AG04450 (cell line): ENCODE measurements at regions not wholly inside any gene's neighbourhood (a gene's known extent, or its start where the extent isn't known, plus 50 kb on each side); places are given as distances from the start of the nearest gene placed in this dataset.

Source experiments
- CTCF ChIA-PET: fragments of 300-600, 350-600 bp; formaldehyde crosslinking; extraction: SDS; loops from one replicate; lab custom pipeline; 2022; ENCODE audit warnings: antibody characterized with exemption, inconsistent platforms; lab: Charles Lee
- POLR2A ChIA-PET: fragments of 350-600 bp; formaldehyde crosslinking; extraction: SDS; loops from one replicate; lab custom pipeline; 2021; ENCODE audit warnings: antibody characterized with exemption, inconsistent platforms; lab: Yijun Ruan, JAX
- DNase-seq: peaks from one replicate; pipeline ENCODE4 v3.0.0-alpha.2; 2011; ENCODE audit warnings: low read depth, low spot score
- H3K27ac ChIP-seq: one replicate; pipeline ENCODE4 v1.5.1; 2012; ENCODE audit warnings: low read depth, low read length, control low read depth
- H3K27me3 ChIP-seq: one replicate; pipeline ENCODE4 v1.6.0; 2012; ENCODE audit warnings: low read length; ENCODE audit not compliant: control insufficient read depth, insufficient read depth
- H3K4me3 ChIP-seq: 2 replicates; pipeline ENCODE4 v1.5.1; 2011; ENCODE audit warnings: mild to moderate bottlenecking, low read depth, low read length, control low read depth
- H3K9me3 ChIP-seq: 2 replicates; pipeline ENCODE4 v1.5.1; 2012; ENCODE audit warnings: low read length; ENCODE audit not compliant: control insufficient read depth, insufficient read depth
- TF ChIP-seq, protein P1 (sequence below): IDR thresholded peaks from 2 replicates; pipeline ENCODE4 v1.5.1; 2011; ENCODE audit warnings: low read depth, low read length, control low read depth, inconsistent platforms

DNA sequence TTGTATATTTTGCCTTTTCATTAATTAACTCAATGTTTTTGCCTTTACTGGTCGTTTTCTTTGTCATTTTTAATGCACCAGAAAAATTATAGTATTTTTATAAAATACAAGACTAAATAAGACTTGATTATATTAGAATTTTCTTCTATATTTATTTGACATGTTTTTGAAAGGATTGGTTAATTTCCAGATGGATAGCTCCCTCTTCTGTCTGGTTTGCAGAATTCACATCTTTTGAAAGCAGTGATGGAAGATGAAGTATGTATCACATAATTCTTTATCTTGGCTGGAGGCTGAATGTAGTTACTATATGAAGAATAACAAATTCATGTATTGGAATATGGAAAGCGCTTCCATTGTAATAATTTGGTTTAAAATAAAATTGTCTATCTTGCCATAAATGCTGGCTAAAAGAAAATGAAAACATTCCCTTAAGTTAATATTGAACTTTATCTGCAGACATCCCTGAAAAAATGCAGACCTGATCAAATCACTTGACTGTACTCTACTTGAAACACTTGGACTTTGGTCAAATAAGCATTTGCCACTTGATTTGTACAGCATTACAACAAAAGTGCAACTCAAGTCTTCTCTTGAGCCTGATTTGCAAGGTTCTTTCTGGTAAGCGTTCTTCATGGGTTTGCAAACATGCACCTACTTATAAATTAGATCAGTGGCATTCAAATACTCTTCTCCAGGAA lies 86.3 kb upstream of the EFEMP1 start:
- no peaks in the 10 kb centered on the region for H3K9me3 ChIP-seq
- H3K4me3 ChIP-seq, result no peak overlapping the region
- H3K27me3 ChIP-seq, result no peaks in the 10 kb centered on the region
- H3K27ac ChIP-seq, result no peak overlapping the region
- CTCF ChIA-PET, result interaction anchor here (0.5 to 8.9 kb wide), 15 partner anchors 10 to 365 kb away, joined by 3 to 123 read pairs (median 3); partner anchors contain the start of gene EFEMP1
- TF ChIP-seq, protein P1, sequence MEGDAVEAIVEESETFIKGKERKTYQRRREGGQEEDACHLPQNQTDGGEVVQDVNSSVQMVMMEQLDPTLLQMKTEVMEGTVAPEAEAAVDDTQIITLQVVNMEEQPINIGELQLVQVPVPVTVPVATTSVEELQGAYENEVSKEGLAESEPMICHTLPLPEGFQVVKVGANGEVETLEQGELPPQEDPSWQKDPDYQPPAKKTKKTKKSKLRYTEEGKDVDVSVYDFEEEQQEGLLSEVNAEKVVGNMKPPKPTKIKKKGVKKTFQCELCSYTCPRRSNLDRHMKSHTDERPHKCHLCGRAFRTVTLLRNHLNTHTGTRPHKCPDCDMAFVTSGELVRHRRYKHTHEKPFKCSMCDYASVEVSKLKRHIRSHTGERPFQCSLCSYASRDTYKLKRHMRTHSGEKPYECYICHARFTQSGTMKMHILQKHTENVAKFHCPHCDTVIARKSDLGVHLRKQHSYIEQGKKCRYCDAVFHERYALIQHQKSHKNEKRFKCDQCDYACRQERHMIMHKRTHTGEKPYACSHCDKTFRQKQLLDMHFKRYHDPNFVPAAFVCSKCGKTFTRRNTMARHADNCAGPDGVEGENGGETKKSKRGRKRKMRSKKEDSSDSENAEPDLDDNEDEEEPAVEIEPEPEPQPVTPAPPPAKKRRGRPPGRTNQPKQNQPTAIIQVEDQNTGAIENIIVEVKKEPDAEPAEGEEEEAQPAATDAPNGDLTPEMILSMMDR, result peak; percentile 71
- no peak for DNase-seq
- POLR2A ChIA-PET, result no interaction called here

DNA sequence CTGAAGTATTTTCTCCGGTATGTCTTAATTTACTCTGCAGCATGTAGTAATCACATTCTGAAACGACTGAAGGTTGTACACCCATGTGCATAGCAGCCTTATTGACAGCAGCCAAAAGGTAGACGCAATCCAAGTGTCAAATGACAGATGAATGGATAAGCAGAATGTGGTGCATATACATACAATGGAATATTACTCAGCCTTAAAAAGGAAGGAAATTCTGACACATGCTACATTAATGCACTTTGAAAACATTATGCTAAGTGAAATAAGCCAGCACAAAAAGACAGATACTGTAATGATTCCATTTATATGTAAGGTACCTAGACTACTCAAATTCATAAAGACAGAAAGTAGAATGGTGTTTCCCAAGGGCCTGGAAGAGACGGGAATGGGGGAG lies 88.0 kb upstream of the EFEMP1 start:
- TF ChIP-seq, protein P1, result no peak
- H3K27ac ChIP-seq, result no peak overlapping the region
- DNase-seq, result no peak
- no peaks in the 10 kb centered on the region for H3K27me3 ChIP-seq
- POLR2A ChIA-PET, result no interaction called here
- CTCF ChIA-PET, result interaction anchor here (5.2 to 8.9 kb wide), 2 partner anchors 240 to 292 kb away, joined by 38 to 123 read pairs; no protein-coding TSS in a partner anchor
- H3K9me3 ChIP-seq, result no peaks in the 10 kb centered on the region
- no peak overlapping the region for H3K4me3 ChIP-seq

DNA sequence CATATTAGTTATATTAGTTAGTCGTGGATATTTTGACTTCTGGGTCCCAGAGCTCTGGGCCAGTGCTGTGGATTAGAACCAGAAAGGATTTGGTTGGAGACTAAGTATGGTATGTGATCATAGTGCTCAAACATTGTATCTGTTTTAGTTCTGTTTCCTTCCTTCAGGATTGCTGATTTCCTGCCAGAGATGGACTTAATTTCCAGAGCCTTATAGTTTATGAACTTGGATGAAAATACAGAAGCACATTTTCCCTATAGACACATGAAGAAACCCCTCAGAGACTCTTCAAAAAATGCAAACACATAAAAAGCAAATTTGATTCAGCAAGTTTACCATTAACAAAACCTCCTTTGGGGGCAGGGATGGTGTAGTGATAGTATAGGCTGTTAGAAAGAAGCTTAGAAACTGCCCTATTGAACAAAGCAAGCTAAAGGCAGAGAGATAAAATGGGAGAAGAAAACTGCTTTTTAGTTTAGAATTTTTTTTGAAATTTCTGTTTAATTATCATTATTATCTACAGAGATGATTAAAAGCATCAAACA lies 88.7 kb upstream of the EFEMP1 start:
- CTCF ChIA-PET, result interaction anchor here (0.6 to 8.9 kb wide), 3 partner anchors 14 to 293 kb away, joined by 3 to 123 read pairs (median 38); no protein-coding TSS in a partner anchor
- TF ChIP-seq, protein P1, result no peak
- POLR2A ChIA-PET, result no interaction called here
- no peaks in the 10 kb centered on the region for H3K9me3 ChIP-seq
- DNase-seq, result no peak
- no peak overlapping the region for H3K27ac ChIP-seq
- H3K27me3 ChIP-seq, result no peaks in the 10 kb centered on the region
- no peak overlapping the region for H3K4me3 ChIP-seq

DNA sequence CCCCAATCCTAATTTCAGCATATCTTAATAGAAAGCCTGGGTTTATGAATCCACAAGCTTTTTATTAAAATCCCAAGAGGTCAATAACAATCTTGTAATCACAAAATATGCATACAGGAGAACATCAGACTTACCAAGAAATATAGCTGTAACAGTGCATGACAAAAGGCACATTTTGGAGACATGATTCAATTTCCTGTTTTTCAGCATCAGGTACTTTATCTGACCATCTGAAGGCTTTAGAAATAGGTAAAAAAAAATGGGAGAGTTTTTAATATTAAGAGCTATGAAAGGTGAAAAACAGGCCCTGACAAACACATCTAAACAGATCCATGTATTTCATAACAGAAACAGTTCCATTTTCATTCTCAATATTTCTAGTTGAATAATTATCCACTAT lies 89.9 kb upstream of the EFEMP1 start:
- CTCF ChIA-PET, result interaction anchor here (1.0 to 8.9 kb wide), 5 partner anchors 170 to 294 kb away, joined by 3 to 123 read pairs (median 5); no protein-coding TSS in a partner anchor
- no peak overlapping the region for H3K27ac ChIP-seq
- TF ChIP-seq, protein P1, result no peak
- no peaks in the 10 kb centered on the region for H3K9me3 ChIP-seq
- DNase-seq, result no peak
- no peak overlapping the region for H3K4me3 ChIP-seq
- no peaks in the 10 kb centered on the region for H3K27me3 ChIP-seq
- POLR2A ChIA-PET, result no interaction called here
